NCI-H1694 treated with DMSO at 0.1 percent for 48 hours (cell line): ENCODE measurements at regions not wholly inside any gene's neighbourhood (a gene's known extent, or its start where the extent isn't known, plus 50 kb on each side); places are given as distances from the start of the nearest gene placed in this dataset.

ENCODE experiments used
- DNase-seq: peaks from one replicate; lab custom pipeline; 2025; lab: John Stamatoyannopoulos, UW

DNA sequence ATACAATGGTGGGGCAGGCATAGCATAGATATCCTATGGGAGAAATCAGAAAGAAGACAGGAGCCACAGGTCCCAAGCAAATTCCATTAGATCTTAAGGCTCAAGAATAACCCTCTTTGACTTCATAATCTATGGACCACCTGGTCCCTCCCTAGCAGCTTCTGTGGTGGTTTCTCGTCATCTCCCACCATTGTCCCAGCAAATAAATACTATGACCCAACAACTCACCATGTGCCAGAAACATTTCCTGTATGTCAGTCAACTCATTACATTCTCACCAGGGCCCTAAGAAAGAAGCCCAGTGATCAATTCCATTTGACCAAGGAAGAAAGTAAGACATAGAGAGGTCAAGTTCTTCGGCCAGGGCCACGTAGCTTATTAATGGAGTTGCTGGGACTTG is 646.2 kb downstream of the VRK1 start:
- no peak for DNase-seq

DNA sequence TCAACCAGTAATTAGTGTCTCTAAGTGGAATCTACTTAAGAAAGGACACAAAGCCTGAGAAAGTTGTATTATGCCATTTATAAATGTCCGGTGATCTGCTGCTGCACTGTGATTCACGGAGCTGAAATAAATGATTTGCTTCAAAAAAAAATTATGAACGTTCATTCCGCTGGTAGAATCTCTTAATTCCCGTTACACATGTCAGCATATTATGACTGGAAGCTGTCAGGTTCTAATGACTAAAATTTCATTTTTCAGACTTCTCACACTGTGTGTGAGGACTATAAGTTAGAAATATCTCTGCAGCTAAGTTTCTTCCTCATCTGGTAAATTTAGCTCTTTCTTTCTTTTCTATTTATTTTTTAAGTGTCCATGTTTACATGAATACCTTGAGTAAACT is 647.1 kb downstream of the VRK1 start:
- no peak for DNase-seq

DNA sequence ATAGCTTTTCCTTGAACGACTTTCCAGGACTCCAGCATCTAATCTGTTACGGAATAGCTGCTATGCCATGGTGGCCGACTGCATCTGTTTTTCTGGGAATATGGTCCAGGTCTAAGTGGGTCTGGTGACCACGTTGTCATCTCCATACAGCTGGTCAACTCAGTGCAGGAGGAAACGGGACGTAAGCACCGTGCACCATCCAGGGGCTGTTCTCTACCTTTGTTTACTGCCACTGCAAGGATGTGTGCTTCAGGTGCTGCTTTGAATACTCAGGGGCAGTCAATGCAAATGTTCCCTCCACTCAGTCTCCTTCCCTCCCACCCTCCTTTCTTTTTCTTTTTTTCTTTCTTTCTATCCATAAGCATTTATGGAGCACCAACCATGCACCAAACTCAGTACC is 648.2 kb downstream of the VRK1 start:
- no peak for DNase-seq

DNA sequence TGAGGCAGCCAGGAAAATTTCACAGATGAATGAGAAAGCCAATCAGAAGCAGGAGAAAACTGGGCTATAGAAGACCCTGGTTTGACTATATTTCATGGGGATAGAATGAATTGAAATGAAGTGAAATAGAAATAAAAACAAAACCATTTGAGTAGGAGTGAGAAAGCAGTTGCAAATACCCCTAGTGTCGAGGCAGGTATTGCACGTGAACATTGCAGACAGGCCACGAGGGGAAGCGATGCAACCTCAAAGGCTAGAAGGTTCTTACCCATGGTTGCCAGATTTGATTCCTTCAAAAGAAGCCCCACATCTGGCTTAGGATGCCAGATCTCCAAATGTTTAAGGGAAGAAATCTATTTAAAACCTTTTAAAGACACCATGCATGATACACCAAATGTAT is 648.9 kb downstream of the VRK1 start:
- no peak for DNase-seq

DNA sequence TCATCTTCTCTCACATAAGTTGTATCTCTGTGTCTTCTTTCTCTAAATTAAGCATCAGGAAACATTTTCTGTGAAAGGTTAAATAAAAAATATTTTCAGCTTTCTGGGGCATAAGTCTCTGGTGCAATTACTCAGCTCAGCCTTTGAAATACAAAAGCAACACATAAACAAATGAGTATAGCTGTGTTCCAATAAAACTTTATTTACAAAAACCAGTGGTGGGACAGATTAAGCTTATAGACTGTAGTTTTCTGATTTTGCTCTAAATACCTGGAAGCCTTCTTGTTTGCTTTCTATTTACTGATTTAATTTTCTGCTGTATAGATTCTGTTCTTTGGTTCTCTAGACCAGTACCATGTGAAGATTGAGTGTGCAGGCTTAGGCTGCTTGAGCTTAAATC is 655.1 kb downstream of the VRK1 start:
- DNase-seq, result no peak

DNA sequence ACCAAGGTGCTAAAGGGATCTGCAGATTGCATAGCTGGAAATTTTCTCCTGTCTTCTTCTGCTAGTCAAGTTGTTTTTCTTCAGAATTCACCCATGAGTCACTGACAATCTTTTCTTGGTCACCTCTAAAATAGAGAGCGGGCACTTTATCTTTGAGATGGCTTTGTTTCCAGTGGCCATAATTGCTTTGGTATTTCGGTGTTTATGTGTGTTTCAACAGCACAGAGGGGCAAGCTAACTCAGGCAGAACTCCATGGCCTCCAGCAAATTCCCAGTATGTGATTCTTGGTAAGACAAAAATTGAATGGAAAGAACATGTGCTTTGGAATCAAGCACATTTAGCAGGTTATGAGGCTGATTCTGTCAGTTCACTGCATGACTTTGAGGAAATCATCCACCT is 656.8 kb downstream of the VRK1 start:
- no peak for DNase-seq

DNA sequence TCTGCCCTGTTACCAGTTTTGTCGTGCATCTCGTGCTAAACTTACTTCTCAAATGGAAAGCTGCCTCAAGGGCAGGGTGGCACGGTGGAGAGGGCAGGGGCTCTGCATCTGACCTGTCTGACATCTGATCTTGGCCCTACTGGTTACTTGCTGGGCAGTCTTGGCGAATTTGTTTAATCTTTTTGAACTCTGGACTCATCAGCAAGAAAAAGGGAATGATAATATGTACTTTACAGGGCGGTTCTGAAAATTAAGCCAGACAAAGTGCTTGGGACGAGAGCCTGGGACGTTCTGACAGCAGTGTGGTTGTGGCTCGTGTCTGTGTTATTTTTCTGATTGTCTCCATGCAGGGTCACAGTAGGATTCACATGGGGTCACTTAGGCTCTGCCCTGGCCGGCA is 659.3 kb downstream of the VRK1 start:
- DNase-seq, result no peak

DNA sequence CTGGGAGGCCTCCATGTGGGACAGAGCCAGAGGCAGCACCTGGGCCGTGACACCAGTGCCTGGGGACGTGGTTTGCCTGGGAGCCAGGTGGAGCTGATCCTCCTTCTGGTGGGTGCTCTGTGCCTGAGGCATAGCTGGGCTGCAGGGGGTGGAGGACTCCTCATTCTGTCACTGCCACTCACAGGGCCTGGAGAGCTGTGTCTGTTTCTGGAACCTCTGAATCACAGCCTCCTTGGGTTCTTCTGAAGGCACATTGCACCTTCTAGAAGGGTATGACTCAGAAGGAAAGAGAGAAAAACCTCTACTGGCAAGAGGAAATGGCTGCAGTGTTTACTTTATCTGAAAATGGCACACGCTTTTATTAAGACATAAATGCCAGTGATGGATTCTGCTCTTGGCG is 659.8 kb downstream of the VRK1 start:
- DNase-seq, result no peak

DNA sequence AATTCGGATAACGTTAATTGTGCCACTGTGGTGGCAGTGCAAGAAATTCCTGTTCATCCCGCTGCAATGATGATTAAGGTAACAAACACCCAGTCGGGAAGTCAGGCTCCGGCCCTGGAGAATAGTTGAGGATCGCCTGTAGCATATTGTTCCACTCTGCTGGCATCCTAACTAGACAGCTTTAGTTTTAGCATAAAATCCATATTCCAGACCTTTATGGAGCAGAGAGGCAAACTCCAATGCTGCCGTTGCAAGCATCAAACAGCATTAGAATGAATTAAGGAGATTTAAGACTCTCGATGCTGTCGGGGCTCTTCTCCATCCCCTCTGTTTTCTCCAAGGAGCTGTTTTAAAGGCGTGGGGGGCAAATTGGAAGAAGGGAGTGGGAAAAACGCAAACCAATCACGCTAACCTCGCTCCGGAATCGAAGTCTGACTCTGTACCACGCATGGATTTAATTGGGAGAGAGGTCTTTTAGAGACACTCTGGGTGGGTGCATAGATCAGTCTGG is 660.4 kb downstream of the VRK1 start:
- DNase-seq, result no peak

DNA sequence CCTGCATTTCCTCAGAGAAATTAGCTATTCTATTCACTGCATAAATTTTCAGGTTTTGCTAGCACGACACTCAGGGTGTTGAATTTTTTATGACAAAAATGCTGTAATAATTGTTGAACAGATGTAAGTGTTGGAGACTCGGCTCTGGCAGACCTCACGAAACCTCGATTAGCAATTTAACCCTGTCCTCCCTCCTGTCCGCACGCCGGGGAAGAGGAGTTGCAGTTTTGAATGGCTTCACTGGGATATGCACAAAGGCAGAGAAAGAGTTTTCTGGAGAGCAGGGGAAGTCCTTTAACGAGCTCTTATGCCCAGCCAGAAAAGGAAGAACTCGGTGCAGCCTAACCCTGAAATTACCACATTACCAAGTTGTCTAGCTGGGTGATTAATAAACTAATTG is 661.1 kb downstream of the VRK1 start:
- DNase-seq, result no peak

DNA sequence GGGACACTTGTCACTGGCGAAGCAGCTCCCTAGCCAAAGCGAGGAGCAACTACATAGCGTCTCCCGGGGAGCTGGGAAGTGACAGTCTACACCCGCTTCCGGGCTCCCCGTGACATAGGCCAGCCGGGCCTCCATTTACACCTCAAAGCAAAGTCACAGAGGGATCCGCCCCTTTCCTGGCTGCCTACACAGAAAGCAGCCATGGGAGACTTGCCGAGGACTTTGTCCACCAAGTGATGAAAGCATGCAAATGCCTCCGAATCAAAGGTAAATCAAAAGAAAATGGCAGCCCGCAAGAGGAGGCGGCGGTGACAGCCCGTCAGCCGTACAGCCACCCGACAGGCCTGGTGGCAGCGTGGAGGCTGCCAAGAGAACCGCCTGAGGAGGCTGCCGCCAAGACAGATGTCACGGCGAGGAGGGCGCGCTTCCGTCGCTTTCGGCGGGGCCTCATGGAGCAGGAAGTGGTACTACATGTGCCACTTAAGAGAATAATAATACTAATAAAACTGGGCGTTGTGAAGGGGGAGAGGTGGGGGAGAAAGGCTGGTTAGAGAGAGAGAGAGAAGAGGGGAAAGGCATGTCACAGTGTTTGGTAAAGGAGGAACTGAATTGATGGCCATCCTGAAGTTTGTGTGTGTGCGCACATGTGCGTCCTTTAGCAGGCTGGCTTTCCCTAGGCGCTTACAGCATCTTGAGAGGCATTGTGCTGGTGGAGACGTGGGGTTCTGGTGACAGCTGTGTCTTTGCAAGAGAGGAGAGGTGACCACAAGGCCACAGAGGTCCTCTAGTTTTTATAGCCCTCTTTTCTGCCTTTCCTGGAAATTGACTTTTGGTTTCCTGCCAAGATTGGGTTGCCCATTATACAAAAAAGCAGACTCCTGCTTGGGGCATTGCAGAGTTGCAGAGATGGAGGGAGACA is 661.7 kb downstream of the VRK1 start:
- DNase-seq, result no peak

DNA sequence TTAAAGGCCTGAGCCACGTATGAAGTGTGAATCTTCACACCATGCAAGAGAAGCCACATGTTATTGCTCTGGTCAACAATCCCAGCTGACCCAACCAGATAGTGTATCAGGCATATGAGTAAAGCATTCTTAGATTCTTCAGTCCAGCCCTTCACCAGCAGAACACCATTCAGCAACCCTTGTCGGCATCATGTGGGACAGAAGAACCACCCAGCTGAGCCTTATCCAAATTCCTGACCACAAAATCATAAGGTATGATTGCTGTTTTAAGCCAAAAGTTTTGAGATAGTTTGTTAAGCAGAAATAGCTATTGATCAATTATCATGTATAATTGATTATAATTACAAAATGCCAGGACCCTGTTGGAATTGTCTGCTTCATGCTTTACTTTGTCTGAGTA is 664.9 kb downstream of the VRK1 start:
- no peak for DNase-seq

DNA sequence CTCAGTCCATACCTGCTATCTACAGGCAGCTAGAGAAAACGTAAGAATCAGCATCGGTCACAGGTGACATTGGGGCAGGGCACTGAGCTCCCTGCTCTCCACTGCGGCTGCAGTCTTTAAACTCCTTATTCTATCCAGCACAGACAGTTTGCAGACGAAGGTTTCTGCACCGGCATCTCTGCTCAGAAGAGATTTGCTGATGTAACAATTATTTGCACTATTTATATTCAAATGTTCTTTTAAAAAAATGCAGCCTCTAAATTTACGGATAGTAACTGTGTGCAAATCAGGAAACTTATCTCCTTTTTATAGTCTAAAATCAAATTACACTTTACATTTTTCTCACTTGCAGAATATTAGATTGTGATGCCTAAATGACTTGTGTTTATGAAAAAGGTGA is 671.0 kb downstream of the VRK1 start:
- no peak for DNase-seq

DNA sequence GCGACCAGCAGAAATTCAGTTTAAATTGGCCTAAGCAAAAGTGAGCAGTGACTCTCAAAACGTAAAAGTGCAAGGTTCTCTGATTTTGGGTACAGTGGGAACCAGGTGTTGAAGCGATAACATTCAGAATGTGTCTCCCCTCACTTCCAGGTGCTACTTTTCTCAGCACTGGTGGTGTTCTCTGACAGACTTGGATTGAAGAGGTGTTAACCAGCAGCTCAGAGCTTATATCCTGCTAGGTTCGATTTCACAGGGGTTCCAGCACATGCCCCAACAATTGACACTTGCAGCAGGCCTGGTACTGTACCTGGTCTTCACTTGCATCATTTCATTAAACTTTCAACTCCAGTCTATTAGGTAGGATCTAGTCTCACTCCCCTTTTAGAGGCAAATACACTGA is 680.2 kb downstream of the VRK1 start:
- no peak for DNase-seq

DNA sequence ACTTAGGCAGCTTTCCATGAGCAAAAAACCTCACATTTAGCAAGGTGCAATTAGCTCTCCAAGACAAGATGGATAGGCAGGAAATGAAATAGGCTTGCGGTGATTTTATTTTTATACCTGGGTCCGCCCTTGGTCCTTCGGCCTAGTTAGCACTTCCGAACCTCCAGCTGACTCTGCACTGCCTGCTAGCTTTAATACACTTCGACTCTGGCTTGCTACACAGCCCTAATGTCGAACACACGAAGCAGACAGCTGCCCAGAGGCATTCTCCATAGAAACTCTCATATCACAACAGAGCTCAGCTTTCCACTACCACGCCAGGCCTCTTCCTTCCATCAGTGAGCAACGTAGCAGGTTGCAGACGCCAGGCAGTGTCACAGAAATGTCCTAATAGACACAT is 688.0 kb downstream of the VRK1 start:
- DNase-seq, result no peak

DNA sequence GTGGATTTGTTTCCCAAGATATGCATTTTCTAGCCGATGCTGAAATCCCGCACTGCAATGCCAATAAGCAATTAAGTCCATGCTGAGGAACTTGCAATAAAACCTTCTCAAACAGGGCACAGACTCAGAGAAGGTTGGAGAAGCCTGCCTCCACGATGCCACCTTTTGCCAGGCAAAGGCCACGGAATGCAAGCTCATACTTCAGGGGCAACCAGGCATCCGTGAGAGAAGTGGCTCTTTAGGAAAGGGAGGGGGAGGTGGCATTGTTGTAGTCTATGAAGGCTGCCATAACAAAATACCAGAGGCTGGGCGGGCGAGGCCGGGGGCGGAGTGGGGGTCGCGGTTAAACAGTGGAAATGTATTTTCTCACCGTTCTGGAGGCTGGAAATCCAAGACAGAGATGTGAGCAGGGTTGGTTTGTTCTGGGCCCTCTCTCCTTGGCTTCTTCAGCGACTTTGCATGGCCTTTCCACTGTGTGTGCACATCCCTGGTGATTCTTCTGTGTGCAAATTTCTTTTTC is 689.5 kb downstream of the VRK1 start:
- no peak for DNase-seq

DNA sequence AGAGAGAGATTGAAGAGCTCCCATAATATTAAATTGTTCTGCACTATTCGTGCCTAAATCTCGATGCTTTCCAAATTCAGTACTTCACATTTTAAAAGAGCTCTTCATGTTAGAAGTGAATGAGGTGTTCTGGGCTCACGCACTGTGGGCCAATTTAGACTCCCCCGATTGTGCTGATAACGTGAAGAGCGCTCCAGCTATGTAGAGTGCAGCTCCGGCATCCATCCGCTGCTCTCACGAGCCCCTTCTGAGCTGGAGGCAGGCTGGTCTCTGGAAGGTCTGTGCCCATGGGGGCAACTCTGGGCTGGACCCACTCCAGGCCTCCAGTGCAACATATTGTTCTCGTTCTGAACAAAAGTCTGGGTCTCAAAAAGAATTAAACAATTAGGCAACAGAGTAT is 692.6 kb downstream of the VRK1 start:
- no peak for DNase-seq

DNA sequence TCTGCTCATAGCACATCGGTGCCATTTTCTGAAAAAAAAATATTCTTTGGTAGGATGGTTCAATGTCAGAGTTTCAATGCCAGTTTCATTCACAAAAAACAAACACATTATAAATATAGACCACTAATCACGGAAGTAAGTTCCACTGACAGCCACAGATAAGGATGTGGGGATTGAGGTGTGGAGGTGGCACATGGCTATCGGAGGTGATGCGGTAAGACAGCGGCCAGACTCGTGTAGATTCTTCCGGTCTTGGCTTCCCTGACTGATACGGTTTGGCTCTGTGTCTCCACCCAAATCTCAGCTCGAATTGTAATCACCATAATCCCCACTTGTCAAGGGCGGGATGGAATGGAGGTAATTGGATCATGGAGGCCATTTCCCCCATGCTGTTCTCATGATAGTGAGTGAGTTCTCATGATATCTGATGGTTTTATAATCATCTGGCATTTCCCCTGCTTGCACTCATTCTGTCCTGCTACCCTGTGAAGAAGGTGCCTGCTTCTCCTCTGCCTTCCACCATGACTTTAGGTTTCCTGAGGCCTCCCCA is 693.4 kb downstream of the VRK1 start:
- DNase-seq, result no peak

DNA sequence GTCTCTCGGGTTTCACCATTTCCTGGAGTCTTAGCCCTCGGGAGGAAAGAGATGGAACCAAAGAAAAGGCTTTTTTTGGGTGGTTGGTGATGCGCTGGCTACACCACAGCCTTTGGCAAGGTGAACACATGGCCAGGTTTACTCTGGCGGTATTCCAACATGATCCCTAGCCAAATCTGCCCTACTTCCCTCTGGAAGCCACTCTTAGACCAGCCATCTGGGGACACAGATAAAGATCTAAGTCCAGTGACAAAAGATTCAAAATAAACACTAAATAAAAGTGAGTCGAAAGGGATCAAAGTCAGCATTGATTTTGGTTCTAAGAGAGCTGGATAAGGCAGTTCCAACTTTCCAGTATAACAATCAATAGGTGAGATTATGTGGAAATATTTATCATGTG is 694.5 kb downstream of the VRK1 start:
- DNase-seq, result no peak

DNA sequence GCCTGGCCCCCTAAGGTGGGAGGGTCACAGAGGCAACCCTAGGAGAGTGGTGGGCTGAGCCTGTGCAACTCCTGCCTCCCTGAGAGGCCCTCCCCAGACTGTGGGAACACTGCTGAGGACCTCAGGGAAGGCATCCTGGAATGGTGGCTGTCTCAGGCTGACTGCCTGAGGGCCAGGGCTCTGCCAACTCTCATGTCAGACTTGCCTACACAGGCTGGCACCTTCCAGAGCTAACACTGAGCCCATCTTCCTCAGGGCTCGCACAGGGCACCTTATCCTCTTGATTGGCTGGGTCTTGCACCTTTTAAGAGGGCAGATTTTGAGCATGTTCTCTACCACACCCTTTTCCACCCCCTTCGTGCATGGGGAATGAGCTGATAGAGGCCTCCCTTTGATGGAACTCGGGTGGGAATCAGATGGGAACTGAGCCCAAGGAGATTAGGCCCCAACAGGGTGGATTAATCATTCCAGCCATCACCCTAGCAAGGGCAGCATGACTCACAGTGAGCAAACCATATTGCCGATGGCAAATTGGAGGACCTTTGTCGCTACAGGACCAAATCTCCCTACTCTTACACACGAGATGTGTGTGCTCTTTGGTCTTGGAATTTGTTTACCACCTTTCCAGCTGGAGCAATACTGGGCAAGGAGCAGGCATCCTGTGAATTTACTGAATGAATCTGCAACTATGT is 702.8 kb downstream of the VRK1 start:
- no peak for DNase-seq

DNA sequence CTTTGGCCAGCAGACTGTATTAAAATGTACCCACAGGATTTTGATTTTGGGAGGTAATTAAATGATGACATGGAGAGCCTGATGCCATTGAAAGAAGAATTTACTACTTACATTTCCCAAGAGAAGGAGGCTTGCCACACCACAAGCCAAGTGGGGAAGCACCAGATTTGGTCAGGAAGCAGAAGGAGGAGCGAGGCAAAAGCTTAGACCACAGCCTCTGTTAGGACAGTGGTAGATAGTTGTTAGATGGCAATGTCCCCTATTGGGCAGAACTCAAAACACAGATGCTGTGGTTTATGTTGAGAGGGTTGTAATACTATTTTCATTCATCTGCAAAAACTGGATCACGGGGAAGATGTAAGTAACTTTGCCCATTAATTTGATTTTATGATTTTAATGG is 709.4 kb downstream of the VRK1 start:
- no peak for DNase-seq

DNA sequence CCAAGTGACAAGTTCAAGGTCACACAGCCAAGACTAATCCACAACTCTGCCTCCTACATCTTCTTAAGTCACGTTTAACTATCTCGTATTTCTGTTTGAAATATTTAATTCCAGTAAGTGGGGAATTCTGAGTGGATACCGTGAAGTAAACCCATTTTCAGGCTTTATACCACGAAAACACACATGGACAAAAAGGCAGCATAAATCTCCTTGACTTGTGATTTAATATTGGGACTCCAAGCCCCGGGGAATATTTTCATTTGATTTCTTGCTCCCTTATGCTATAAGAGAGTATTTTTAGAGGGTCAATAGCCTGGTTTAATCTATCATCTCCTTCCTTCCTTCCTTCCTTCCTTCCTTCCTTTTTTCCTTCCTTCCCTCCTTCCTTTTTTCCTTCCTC is 716.7 kb downstream of the VRK1 start:
- no peak for DNase-seq
